ENCODE measurements at regions not wholly inside any gene's neighbourhood (a gene's known extent, or its start where the extent isn't known, plus 50 kb on each side); places are given as distances from the start of the nearest gene placed in this dataset.

DNA sequence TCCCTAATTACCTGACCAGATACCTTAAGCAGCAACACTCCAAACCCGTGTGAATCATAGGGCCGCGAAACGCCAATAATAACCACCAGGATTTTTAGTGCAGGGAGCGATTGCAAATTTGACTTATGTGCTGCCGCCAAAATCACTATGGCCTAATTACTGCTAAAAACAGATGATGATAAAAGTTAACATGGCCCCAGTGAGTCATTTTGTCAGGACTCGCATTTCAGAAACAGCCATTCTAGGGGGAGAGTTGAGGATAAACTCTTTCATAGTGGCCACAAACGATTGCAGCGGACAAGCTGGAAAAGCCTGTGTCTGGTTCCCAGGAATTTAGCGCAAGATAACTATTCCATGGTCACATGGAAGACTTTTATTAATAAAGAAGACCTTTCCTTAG lies 103.4 kb downstream of the HLX start:
- DNase-seq (ENCODE audit: low spot score): no peak

DNA sequence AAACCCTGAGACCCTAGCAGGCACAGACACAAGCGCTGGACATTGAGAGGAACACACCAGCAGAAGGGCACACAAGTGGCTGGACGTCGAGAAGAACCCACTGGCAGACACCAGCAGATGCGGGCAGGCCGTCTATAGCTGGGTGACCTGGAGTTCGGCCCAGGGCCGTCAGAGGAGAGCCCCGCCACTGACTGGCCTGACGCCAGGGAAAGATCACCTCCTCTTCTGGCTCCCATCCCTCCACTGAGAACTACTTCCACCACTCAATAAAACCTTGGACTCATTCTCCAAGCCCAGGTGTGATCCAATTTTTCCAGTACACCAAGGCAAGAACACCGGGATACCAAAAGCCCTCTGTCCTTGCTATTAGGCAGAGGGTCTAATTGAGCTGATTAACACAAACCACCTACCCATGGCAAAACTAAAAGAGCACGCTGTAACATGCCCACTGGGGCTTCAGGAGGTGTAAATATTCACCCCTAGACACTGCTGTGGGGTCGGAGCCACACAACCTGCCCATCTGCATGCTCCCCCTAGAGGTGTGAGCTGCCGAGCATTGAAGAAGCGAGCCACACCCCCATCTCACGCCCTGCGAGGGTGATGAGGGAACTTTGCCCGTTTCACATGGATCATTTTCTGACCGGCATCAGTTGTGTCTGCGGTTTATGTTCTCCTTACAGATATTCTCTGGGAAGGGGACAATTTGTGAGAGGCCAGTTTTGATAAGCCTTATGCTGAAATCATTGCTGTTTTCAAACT lies 104.8 kb downstream of the HLX start:
- DNase-seq (ENCODE audit: low spot score): no peak

DNA sequence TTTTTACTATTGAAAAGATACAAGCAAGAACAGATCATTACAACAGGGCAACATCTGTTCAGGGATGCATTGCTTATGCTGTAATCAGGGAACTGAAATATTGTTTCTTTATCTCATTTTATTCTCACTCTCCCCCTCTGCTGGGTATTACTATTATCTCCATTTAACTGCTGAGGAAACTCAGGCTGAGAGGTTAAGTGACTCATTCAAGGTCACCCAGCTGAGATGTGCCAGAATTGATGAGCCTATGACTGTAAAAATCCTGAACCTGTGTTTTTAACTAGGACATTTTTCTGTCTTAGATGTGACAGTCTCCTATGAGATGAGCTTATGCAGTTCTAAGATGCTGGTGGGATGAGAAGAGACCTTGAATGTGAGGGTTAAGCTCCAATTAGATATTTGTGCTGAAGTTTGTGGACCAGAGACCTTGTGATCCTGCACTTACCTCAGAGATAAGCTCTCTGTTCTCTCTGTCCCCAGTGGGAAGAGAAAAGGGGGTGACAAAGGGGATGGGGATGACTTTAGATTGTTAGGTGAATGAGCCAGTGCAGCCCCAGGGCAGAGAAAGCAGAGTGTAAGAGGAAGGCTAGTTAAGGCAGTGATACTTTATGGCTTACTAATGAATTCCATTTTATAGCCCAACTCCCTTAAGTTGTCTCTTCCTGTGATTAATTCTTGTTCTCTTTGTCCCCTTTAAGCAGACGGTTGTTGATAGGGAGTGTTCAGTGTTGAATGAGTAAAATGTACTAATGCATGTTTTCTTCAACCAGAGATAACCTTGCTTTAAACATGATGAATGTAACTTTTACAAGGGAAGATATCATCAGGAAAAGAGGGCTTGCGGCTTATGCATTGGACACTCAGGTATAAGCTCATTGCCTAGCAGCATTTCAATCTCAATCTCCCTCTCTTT lies 111.4 kb downstream of the HLX start:
- DNase-seq (ENCODE audit: low spot score): no peak

DNA sequence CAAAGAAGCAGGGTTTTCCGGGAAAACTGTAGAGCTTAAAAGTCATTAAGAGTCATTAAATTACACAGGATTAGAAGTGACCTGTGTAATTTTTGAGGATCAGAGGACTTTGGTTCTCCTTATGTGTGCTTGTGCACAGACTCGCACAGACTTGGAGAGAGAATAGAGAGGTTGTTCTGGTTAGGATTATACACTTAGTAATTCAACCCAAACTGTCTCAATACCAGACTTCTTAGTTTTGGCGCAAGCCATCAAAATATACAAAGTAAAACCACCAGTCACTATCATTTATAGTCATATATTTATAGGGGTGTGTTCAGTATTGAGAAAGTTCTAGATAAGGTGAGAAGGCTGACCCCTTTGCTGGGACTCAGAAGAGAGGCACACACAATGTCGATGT lies 112.3 kb downstream of the HLX start:
- DNase-seq (ENCODE audit: low spot score): no peak

DNA sequence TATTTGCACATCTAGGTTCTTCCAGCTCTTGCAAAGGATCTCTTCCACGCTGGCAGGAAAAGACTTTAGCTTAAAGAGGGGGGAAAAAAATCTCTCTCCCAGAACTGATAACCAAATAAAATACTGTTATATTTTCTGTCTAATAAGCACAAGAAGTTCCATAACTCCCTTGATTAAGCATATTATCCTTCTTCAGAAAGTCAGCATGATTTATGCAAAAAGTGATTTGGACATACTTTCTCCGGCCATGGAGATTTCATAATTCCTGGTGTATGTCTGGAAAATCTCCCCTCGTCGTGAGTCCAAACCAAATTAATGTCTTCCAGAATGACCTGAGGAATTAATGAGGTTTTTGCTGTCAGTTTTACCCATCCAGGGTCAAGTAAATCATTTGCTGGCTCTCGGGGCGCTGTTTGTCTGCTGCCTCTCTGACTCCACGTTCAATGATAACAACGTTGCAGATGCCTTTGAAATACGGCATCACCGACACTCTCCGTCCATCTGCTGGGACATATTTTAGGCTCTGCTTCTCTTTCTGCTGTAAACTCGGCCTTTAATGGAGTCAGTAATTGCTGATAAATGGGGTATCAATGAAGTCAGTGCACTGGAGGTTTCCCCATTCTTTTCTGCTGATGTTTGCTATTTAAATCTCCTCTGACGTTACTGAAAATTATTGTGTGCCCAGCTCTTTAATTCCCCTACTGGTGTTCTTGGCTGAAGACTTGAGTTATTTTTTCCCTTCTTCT lies 112.9 kb downstream of the HLX start:
- DNase-seq (ENCODE audit: low spot score): no peak

DNA sequence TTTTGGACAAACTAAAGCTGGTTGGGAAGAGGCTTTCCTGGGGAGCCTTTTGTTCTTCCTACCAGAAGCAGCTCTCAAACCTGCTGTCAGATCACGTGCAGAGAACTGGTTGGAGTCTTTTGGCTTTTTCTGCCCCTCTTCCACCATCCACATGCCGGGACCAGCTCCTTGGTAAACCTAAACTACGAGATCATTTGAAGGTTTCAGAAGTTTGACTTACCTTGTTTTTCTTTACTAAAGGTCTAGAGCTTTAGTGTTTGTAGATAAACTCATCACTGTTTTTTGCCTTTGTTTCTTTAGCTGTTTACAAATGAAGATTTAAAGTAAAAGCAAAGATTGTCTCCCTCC lies 113.4 kb downstream of the HLX start:
- DNase-seq (ENCODE audit: low spot score): no peak

DNA sequence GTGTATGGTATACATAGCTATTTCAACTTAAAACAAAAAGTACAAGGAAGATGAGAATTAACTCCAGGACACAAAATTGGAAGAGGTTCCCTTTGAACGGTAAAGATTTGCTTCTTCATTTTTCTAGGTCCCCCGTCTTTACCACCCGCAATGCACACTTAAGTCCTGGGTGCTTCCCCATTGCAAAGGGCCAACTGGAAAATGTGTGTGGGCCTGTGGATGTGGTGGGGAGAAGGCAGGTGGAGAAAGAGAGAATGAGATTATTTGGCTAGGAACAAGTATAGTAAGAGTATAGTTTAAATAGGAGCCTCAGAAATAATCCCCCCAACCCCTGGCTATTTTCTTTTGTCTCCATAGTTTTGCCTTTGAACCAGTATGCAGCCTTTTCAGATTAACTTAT lies 115.4 kb downstream of the HLX start:
- DNase-seq (ENCODE audit: low spot score): no peak

DNA sequence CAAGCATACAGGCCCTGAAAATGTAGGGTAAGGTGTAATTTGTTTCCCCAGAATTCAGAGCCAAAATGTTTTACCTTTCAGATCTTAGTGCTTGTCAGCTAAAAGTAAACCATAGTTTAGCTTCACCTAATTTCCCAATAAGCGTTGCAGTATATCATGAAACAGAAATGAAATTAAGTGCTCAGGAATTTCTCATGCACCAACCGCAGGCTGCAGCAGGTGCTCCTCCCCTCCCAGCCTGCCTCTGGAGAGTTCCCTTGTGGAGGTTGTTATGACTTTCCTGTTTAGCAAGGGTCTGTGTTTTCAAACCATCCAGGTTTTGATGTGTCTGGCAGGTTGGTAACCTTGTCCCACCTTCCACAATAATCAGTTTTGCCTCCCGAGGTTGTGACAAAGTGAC lies 118.5 kb downstream of the HLX start:
- DNase-seq (ENCODE audit: low spot score): no peak

DNA sequence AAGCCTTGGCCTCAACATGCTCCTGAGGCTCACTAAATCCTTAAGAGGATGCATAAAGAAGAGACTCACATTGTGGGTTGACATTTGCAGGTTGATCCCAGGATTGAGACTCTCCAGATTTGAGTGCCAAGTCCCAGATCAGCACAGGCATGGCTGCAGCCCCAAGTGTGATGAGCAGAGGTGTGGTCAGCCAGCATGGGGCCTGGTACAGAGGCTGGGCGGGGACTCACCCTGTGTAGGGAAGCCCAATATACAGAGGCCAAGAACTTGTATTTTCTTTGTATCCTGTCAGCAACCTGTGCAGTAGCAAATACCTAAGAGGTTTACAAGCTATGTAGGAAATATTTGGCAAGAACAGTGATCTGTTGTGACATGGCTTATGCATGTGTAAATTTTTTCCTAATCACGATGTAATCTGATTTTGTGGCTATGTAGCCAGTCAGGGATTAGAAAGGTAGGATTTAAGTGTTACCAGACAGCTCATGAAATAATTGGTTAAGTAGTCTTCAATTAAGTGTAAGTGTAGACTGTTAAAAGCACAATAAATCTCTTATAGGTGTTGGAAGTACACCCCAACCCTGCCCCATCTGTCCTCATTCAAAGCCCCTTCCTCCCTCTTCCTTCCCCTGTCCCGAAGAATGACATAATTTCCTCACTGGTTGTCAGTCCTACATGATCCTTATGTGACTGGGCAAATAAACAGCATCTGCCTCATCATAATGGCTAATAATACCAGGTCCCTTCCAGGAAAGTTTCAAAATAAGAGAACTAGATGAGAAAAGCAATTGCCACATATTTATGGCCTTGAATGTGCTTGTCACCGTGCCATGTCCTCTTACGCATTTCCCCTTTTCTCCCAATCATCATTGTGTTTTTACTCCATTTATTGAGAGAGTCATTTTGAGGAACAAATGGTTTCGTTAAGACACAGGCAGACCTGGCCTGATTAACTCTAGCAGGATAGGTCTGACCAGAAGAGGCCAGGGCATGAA lies 120.9 kb downstream of the HLX start:
- peak; percentile 14 for DNase-seq (ENCODE audit: low spot score)

DNA sequence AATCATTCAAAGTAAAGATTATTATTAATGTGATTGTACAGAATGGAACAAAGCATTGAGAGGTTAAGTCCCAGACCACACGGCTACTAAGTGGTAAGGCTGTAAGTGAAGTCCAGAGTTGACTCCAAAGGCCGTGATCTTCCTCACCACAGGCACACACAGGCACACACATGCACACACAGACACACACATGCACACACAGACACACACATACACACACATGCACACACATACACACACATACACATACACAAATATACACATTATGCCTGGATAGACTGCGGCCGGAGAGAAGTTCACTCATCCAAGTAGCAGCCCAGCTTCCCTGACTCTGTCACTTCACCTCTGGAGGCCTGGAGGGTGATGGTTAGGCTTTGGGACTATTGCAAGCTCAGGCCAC lies 121.9 kb downstream of the HLX start:
- DNase-seq (ENCODE audit: low spot score): no peak

DNA sequence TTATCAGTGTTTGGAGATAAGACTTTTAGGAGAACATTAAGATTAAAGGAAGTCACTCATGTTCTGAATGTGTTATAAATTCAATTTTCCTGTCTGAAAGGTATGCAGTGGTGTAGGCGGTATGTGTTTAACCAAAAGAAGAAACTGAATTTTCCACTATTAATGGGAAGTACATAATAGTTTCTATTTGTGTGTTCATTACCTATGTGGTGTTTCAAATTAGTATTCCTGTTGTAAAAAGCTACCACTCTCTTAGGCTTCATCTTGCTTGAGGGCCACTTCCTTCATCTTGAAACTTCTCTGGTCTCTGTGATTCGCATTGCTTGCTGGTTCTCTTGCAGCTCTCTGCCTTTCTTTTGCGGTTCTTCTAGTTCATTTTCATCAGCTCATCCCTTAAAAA lies 123.4 kb downstream of the HLX start:
- DNase-seq (ENCODE audit: low spot score): no peak

DNA sequence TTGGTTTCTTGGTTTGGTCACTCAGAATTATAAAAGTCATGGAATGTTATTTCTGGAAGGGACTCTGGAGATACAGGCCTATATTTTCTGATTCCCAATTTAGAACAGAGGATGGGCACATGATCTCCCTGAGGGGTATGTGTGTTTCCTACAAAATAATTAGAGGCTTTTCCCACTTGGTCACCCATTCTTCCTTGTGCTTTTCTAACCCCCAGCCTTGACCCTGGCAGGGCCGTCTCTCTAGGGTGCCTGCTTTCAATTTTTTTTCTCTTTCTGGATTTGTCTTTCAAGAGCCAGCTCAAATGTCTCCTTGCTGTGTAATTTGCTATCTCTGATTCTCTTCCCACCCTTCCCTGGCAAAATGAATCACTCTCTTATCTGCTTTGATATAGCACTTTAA lies 131.9 kb downstream of the HLX start:
- DNase-seq (ENCODE audit: low spot score): no peak

DNA sequence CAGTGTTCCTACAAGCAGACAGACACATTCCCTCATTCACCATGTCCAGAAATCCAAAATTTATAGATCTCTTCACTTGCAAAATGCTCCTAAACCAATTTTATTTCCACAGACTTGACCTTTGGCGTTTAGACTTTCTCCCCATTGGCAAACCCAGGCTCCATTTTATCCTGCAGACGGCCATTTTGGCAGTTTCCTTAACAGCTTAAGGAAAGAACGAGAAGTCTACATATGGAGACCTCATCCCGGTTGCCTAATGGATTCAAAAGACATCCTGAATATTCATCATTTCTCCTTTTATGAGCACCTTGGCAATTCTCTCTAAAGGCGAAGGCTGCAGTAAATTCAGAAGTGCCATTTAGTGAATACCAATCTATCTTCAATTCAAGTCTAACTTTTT lies 132.9 kb downstream of the HLX start:
- no peak for DNase-seq (ENCODE audit: low spot score)

DNA sequence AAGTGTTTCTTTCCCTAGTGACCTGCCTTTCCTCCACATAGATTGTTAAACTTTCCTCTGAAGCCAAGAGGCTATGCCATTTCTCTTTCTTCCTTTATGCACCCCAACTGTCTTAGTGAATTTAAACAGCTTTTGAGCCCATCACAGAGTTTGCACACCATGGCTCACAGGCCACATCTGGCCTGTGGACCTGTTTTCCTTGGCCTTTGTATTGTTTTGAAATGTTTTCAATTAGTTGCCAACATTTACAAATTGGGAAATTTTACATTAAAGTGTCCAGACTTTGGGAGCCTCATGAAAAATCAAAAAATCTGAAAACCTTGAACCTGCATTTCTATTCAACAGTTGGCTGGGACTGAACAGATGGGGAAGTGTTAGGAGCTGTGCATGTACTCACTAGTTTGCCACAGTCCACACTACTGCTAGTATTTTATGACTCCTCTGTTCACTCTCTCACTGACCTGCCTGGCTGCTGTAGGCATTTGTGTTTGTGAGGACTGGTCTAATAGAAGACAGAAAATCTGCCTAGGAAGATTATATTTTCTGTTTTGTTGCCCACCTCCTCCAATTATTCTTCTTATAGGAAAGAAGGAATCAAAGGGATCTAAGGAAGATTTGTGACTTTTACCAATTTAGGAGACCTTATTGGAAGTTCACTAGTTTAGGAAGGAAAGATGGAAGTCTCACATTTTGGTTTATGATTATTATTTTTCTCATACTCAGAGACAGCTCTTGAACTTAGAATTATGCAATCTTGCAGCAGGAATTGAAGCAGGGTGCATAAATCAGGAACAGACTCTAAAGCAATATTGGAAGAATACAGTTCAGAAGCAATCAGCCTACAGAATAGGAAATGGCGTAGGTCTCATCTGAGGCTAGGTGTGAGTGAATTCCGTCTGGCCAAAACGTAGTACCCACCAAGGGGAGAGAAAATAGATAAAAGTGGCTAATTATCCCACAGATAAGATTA lies 134.7 kb downstream of the HLX start:
- DNase-seq (ENCODE audit: low spot score): no peak

DNA sequence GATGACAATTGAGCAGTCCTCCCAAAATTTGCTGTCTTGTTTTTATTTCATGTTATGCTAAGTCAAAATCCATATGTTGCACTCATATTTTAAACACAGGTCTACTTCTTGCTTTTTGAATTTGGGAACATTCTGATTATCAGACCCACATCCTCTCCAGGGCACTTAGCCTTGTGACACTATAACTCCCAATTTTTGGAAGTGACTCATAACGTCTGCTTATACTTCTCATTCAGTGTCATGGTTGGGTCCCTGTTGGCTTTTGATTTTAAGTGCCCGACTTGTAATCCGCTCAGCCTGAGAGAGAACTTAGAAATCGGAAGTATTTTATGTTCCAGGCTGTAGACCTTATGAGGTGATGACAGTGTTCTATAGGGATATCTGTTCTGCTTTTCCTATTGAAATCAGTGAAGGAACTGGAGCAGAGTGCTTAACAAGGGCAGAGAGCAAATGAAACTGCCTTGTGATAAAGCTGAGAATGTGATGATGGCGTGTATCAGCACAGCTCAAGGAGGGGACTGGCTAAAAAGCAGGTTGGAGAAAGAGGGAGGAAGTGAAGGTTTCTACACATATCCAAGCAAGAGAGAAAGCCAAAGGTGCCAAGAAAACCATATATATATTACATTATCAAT lies 136.0 kb downstream of the HLX start:
- no peak for DNase-seq (ENCODE audit: low spot score)

DNA sequence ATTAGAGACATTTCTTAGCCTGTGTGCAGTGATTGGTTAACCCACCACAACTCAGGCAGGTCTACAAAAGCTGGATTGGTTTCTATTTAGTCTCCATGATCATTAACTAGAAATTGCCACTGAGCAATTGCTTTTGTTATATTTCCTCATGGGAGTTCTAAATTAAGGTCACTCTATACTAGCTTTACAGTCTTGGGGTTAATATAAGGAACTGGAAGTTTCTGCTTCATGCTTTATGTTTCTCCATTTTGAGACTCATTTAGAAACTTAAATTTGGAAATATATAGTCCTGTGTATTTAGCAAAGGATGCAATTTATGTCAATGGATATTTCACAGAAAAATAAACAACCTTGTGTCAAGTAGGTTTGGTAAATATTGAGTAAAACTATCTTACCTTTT lies 137.5 kb downstream of the HLX start:
- no peak for DNase-seq (ENCODE audit: low spot score)

DNA sequence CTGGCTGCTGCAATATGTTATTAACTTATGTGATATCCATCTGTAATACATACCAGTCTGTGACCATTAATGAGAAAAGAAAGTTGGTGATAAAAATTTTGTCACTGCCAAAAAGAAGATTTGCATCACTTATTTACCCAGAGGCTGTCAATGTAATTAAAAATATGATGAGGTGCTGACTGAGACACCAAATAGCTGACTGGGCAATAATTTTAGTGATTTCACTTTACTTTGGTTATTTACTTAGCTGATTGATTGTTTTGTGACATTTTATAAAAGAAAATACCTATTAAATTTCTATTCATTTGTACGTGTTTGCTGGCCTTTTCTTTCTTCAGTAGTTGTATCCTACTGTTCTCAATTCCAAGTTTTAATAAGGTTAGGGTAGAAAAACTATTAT lies 139.2 kb downstream of the HLX start:
- DNase-seq (ENCODE audit: low spot score): no peak

DNA sequence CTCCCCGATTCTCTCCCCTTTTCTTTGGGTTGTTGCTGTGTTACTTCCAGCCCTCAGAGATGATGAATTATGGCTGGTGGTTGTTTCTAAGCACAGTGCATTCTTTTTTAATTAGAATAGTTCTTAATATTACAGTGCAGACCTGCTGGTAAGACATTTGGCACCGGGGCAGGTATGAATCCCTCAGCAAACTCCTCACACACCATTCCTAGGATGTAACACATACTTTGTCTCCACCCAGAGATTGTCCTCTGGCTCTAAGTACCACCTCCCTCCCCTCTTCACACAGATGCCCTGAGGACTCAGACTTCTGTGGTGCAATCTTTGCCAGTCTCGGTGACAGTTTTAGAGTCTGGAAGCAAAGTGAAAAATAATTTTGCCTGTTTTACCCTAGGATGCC lies 143.1 kb downstream of the HLX start:
- no peak for DNase-seq (ENCODE audit: low spot score)

DNA sequence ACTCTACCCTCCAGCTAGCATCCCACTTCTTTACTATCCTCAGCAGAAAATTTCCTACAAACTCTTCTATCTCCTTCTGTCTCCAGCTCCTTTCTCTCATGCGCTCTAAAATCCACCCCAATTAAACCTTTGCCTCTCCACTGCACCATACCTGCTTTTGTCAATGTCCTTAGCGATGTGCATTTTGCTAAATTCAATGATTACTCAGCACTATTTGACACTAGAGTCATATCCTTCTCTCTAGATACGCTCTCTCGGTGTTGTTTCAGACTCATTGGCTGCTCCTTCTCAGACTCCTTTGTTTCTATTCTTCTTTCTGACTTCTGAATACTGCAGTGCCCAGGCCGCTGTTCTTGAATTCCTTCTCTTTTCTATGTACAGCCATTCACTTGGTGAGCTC lies 144.2 kb downstream of the HLX start:
- no peak for DNase-seq (ENCODE audit: low spot score)

DNA sequence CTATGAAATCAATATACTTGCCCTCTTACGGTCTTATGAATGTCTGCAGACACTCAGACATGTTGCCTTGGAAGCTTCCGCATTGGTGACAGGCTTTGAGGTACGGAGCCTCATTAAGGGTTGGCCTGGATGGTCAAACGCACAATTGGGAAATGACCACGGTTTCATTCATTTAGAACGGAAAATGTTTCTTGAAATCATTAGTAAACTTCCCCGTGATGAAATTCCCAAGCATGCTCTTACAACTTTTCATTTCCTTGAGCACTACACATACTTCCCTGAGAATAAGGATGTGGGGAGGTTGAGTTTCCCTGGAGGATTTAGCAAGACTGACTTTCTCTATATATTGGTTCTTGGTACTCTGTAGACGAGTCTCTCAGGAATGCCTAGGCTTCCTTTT lies 146.3 kb downstream of the HLX start:
- no peak for DNase-seq (ENCODE audit: low spot score)

Measured in globus pallidus (tissue), 1 donor.